ENCODE measurements at regions not wholly inside any gene's neighbourhood (a gene's known extent, or its start where the extent isn't known, plus 50 kb on each side); places are given as distances from the start of the nearest gene placed in this dataset.
A peak's percentile ranks its signal among the peaks of the same experiment; 100 is the strongest.
"Not testable (repeated sequence)": the region's sequence is repeated elsewhere in the genome, so short reads cannot be mapped to it uniquely, and the experiment has no call there.

DNA sequence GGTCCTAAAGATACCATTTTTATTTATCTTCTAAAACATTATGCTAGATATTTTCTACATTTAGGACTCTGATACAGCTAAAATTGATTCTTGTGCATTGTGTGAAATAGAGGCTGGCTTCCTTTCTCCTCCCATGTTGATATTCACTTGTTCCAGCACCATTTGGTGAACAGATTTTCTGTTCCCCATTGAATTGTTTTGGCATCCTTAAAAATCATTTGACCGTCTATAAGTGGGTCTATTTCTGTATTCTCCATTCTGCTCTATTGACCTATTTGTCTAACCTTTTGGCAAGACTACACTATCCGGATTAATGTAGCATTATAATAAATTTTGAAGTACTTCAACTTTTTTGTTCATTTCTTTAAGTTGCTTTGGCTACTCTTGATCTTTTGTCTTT is 2689.2 kb downstream of the PCDH9 start:
- no peak for DNase-seq
- in situ Hi-C loops (cut with MboI; ENCODE audit: low pct_unique_long_range_greater_than_20kb, low sequenced_read_pairs): no loop called here

DNA sequence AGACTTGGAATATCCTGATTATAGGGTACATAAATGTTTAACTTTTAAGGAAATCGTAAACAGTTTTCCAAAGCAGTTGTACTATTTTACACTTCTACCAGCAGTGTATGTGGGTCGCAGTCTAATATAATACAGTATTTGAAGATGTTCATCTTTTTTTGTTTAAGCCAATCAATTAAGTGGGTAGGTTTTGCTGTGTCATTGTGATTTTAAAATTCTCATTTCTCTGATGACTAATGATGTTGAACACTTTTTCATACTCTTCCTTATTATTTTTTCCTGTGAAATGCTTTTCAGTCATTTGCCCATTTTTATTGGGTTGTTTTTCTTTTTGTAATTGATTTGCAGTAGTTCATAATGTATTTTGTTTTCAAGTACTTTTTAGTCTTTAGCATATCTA is 2689.7 kb downstream of the PCDH9 start:
- in situ Hi-C loops (cut with MboI; ENCODE audit: low pct_unique_long_range_greater_than_20kb, low sequenced_read_pairs): no loop called here
- no peak for DNase-seq

DNA sequence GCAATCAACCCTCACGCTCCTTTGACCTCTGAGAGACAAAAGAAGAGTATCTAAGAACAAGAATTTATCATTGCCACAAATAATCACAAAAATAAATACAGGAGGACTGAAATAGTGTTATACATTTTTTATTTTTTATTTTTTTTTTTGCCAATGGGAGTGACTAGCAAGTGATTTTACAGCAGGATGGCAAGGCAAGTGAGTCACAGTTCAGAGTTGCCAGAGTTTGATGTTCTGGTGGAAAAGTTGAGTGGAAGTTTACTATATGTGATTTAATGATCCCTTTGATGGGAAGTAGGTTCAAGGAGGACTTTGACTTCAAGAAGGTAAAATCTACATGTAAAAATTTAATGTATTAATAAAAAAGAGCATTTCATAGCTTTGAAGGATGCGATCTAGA is 2691.4 kb downstream of the PCDH9 start:
- DNase-seq: no peak
- in situ Hi-C loops (cut with MboI; ENCODE audit: low pct_unique_long_range_greater_than_20kb, low sequenced_read_pairs): no loop called here

DNA sequence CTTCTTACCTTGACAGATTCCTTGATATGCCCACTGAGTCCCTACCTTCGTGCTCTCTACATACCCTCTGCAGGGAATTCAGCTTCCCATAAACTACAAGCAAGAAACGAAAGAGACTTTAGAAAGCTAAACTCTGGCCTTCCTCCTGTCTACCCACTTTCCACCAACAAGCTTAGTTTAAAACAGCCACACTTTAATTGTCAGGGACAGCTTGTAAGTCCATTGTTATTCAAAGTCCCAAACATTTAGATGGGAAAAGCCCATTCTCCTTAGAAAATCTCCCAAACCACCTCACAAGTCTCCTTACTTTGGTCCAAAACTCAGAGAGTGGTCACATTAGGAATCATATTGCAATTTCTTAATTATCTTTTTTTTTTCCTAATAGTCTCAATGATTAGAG is 2695.8 kb downstream of the PCDH9 start:
- DNase-seq: no peak
- in situ Hi-C loops (cut with MboI; ENCODE audit: low pct_unique_long_range_greater_than_20kb, low sequenced_read_pairs): no loop called here

DNA sequence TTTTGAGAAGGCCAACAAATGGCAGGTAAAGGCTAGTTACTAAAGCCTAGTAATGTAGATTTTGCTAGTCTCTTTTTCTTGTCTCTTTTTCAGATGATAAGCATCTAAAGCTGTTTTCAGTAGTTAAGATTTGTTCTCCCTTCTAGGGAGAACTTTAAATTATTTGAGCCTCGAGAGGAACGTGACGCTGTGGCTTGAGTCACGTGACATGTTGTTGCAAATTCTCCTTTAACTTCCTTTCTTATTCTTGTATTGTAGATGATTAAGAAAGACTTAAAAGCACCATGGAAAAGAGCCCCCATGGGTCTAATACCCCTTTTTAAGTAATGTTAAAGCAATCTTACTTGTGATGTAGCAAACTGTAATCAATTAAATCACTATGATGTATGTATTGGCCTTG is 2698.7 kb downstream of the PCDH9 start:
- no peak for DNase-seq
- in situ Hi-C loops (cut with MboI; ENCODE audit: low pct_unique_long_range_greater_than_20kb, low sequenced_read_pairs): no loop called here

DNA sequence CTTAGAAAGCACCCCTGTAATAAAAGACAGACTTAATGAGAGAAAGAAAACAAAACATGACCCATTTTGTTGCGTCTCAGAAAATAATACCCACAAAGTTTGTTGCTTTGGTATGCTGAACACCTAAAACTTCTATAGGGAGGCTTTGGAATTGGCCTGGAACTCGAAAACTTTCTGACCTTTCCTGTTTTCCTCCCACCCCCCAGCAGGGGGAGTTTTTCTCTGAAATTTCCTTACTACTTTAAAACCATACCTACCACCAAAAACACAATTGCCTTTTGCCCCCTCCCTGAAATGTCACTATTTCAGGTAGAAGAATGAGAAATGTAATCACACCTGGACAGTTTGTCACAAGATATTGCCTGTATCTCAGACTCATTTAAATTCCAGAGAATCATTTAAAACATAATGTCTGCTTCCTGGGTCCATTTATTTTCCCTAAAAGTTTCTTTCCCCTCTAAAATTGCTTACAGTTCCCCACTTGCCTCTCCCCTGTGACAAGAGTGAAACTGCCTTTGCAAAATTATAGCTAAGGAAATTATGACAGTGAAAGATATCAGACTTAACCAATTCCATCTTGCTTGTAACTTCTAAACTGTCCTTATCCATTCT is 2700.2 kb downstream of the PCDH9 start:
- peak; percentile 60 for DNase-seq
- in situ Hi-C loops (cut with MboI; ENCODE audit: low pct_unique_long_range_greater_than_20kb, low sequenced_read_pairs): no loop called here

DNA sequence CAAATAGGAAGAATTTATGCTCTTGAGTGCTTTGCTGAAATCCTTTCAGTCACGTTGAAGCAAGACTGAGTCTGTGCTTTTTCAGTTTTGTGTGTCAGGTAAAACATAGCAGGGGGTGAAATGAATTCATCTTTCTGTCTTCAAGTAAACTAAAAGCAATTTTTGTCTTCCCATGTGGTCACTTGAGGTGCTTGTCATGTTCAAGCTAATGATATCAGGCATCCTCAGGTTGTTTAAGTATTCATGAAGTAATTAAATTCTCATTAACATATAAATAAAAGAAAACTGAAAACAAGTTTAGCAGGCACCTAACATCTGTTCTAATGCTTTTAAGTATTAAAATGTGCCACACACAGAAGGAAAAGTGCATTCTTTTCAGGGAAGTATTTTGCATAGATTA is 2701.3 kb downstream of the PCDH9 start:
- in situ Hi-C loops (cut with MboI; ENCODE audit: low pct_unique_long_range_greater_than_20kb, low sequenced_read_pairs): no loop called here
- DNase-seq: no peak

DNA sequence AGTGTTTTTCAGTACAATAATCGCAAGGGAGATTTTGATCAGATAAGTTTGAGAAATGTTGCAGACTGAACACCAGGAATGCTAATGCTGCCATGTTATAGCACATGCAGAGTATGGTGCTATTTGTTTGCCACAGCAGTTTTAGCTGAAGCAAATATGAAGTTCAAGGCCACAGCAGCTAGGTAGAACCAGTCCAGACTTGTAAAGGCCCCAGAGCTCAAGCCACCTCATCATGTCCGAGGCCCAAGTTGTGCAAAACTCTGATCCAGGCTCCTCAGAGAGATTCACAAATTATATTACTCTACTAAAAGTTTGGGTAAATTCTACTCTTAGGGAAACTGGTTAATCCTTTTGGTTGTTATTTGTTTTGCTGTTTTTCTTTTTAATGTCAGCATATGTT is 2702.6 kb downstream of the PCDH9 start:
- in situ Hi-C loops (cut with MboI; ENCODE audit: low pct_unique_long_range_greater_than_20kb, low sequenced_read_pairs): no loop called here
- no peak for DNase-seq

DNA sequence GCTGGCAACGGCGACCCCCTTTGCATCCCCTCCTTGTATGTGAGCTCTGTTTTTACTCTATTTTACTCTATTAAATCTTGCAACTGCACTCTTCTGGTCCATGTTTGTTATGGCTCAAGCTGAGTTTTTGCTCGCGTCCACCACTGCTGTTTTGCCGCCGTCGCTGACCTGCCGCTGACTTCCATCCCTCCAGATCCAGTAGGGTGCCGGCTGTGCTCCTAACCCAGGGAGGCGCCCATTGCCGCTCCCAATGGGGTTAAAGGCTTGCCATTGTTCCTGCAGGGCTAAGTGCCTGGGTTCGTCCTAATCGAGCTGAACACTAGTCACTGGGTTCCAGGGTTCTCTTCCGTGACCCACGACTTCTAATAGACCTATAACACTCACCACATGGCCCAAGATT is 2704.4 kb downstream of the PCDH9 start:
- DNase-seq: no peak

DNA sequence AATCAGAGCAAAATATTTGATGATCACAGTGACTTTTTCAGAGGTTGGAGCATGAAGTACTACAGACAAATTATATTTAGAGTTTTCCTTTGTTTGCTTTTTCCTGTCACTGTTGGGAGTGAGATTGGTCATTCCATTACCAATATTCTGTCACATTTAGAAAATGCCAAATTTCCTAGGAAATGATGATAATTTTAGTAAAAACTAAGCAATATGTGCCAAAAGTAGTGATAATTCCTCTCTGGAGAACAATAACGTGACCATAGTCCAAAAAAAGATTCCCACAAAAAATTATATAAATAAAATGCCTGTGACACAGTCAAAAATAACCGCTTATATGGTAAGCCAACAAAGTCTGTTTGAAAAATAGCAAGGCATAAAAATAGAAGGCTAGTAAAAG is 2719.4 kb downstream of the PCDH9 start:
- in situ Hi-C loops (cut with MboI; ENCODE audit: low pct_unique_long_range_greater_than_20kb, low sequenced_read_pairs): no loop called here

More for the DNA sequence above, 2704.4 kb downstream of the PCDH9 start:
- in situ Hi-C loops (cut with MboI; ENCODE audit: low pct_unique_long_range_greater_than_20kb, low sequenced_read_pairs): no loop called here

DNA sequence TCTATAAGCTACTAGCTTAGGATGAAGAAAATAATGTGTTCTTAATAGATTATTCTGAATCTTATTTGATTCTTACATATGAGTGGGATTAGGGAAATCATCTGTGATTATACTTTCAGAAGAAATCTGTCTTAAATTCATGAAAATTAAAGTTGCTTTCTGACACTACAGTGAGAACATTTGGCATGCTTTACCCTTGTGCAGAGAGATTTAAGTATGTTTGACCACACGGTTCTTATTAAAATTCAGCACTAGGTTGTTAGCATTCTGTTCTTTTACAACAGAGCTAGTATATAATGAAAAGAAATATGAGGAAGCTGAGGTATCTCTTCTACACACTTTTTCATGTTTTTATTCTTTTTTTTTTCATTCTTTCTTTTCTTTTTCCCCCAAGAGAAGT is 2723.9 kb downstream of the PCDH9 start:
- DNase-seq: no peak
- in situ Hi-C loops (cut with MboI; ENCODE audit: low pct_unique_long_range_greater_than_20kb, low sequenced_read_pairs): no loop called here

More for the DNA sequence above, 2719.4 kb downstream of the PCDH9 start:
- no peak for DNase-seq

DNA sequence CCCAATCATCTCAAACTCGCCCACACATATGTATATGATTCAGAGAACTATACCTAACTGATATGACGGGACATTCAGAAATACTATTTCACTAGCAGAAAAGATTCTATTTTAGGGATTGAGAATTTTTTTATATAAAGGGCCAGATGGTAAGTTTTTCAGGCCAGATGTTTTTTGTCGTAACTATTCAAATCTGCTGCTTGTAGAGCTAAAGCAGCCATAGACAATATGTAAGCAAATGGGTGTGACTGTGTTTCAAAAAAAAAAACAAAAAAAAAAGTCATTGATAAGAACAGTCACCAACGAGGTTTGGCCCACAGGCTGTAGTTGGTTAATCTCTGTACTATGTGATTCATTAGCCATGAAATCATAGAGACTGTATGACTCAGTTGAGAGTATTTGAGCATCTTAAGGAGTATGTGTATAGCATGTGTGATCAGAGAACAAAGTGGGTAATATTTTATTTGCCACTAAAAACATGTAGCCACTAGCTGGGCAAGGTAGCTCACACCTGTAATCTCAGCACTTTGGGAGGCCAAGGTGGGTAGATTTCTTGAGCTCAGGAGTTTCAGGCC is 2724.7 kb downstream of the PCDH9 start:
- no peak for DNase-seq
- in situ Hi-C loops (cut with MboI; ENCODE audit: low pct_unique_long_range_greater_than_20kb, low sequenced_read_pairs): no loop called here

DNA sequence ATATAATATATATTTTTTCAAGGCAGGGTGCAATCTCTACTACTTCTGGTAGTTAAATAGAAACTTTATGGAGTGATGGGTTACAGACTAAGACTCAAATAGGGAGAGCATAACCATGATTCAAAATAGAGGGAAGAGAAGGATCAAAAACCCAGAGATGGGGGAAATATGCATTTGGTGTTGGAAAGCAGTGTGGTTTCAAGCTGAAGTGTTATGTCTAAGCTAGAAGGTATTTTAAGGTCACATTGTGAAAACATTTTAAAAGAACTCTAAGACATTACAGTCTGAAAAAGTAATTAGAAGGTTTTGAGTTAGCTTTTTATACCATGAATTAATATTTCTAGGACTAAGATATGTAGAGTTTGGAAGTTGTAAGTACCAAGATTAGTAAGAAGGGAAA is 2741.4 kb downstream of the PCDH9 start:
- in situ Hi-C loops (cut with MboI; ENCODE audit: low pct_unique_long_range_greater_than_20kb, low sequenced_read_pairs): no loop called here
- no peak for DNase-seq

DNA sequence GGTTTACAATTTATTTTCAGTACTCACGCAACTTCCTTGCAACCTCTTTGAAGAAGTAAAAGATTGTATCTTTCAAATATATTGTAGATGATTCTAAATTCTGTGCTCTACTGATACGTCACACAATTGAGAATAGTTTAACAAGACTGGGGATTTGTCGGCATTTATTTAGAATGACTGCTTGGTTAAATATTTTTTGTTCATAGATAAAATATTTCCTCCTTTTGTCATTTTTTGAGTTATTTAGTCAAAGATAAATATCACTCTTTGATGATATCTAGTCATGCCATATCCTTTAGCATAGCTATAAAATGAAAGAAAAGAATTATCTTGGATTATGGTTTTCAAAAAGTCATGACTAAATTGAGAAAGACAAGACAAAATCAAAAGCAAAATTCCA is 2747.8 kb downstream of the PCDH9 start:
- DNase-seq: no peak
- in situ Hi-C loops (cut with MboI; ENCODE audit: low pct_unique_long_range_greater_than_20kb, low sequenced_read_pairs): no loop called here

DNA sequence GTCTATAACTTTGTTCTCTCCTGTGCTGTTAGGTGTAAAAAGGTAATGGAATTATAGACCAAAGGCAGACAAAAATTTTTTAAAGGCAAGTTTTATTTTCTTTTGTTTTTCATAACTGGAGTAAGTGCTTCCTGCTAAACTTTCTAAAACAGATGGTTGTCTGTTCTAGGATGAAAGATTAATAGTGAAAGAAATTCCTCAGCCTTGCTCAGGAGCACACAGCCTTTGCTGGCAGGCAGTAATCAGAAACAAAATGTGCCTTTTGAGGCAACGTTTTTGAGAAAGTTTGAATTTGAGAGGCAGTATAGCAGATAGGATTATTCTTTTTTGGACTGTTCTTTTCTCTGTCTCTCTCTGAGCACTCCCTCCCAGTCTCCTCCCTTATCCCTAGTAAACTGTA is 2749.5 kb downstream of the PCDH9 start:
- in situ Hi-C loops (cut with MboI; ENCODE audit: low pct_unique_long_range_greater_than_20kb, low sequenced_read_pairs): no loop called here
- no peak for DNase-seq

DNA sequence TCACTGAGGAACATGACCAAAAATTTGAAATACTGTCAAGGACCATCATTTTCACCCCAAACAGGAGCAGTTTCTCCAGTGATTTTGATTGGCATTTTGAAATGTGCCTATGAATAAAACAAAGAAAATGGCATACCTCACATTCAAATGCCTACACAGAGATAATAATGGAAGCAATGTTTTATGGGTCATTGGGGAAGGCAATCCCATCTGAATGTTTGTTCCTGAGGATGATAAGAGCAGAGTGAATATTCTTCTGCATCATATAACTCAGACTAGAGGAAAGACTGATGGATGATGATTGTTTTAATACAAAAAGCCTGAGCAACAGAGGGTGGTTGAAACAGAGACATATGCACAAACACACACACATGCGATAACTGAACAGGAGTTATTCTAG is 2749.9 kb downstream of the PCDH9 start:
- in situ Hi-C loops (cut with MboI; ENCODE audit: low pct_unique_long_range_greater_than_20kb, low sequenced_read_pairs): no loop called here
- no peak for DNase-seq

DNA sequence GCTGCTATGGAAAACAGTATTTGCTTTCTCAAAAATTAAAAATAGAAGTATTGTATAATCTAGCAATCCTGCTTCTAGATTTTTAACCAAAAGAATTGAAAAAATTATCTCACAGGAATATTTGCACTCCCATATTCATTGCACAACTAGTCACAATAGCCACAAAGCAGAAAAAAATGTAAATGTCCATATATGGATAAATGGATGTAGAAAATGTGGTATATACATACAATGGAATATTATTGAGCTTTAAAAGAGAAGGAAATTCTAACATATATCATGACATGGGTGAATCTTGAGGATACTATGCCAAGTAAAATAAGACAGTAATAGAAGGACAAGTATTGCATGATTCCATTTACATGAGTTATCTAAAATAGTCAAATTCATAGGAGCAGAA is 2753.0 kb downstream of the PCDH9 start:
- no peak for DNase-seq
- in situ Hi-C loops (cut with MboI; ENCODE audit: low pct_unique_long_range_greater_than_20kb, low sequenced_read_pairs): no loop called here

DNA sequence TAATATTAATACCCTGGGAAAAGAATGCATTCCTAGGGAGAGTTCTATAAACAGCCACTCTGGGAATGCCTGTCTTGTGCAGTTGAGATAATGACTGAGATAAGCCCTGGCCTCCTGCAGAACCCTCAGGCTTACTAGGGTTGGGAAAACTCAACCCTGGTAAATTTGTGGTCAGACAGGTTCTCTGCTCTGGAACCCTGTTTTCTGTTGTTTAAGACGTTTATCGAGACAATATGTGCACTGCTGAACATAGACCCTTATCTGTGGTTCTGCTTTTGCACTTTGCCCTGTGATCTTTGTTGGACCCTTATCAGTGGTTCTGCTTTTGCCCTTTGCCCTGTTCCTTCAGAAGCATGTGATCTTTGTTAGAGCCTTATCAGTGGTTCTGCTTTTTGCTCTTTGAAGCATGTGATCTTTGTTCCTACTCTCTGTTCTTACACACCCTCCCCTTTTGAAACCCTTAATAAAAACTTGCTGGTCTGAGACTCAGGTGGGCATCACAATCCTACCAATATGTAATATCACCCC is 2754.0 kb downstream of the PCDH9 start:
- DNase-seq; in situ Hi-C loops (cut with MboI; ENCODE audit: low pct_unique_long_range_greater_than_20kb, low sequenced_read_pairs): not testable (repeated sequence)

DNA sequence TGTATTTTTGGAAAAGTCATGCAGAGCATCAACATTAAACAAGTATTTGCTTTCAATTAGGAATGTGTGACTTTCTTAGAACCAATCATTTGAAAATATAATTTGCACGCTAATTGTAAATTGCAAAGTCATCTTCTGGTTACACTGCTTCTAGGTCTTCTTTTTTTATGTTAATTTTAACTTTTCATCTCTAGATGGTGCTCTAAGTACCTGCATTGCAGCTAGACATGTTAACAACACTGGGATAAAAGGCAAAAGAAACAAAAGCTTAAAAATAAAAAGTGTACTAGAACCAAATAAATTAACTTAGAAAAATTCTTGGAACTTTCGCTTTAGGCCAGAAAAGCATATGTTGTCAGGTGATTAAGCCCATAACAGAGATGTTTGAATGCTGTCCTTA is 2758.2 kb downstream of the PCDH9 start:
- in situ Hi-C loops (cut with MboI; ENCODE audit: low pct_unique_long_range_greater_than_20kb, low sequenced_read_pairs): no loop called here
- DNase-seq: peak; percentile 27

DNA sequence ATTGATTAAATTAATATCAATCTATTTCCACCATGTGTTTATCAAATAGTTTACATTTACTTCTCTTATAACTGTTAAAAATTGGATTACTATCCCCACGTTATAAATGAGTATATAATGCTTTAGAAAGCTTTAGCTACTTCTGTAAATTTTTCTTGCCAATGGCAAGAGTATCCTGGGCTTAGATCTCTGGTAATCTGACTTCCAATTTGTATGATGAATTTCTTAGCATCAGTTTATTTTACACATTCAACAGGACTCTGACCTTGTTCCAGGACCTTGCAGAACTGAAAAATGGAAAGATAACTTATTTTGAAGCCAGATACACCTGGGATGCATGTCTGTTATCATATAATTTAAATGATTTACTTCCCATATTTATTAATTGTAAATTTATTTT is 2759.4 kb downstream of the PCDH9 start:
- DNase-seq: no peak
- in situ Hi-C loops (cut with MboI; ENCODE audit: low pct_unique_long_range_greater_than_20kb, low sequenced_read_pairs): no loop called here

DNA sequence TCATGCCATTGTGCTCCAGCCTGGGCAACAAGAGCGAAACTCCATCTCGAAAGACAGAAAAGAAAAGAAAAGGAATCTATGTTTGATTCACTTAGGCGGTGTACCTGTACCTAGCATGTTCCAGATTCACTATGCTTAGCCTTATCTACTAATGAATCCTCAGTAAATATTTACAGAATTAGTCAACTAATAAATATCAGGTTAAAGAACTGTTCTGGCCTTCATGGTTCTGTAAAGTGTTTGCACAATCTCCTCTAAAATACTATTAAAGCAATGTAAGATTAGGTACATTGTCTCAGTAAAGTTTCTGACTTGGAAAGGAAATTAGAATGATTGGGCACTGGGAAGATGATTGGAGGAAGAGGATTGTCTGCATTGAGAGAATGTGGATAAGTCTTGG is 2770.4 kb downstream of the PCDH9 start:
- in situ Hi-C loops (cut with MboI; ENCODE audit: low pct_unique_long_range_greater_than_20kb, low sequenced_read_pairs): no loop called here
- DNase-seq: no peak

Measured in KBM-7 (cell line).